Fibroblast of lung (primary cell): ENCODE measurements at regions not wholly inside any gene's neighbourhood (a gene's known extent, or its start where the extent isn't known, plus 50 kb on each side); places are given as distances from the start of the nearest gene placed in this dataset.

ENCODE experiments used
- EZH2 ChIP-seq: IDR thresholded peaks from 2 replicates; pipeline ENCODE4 v1.5.1; 2012; ENCODE audit warnings: low read length, control low read depth, mild to moderate bottlenecking; ENCODE audit errors: missing control alignments
- TF ChIP-seq, protein P1 (sequence below), 2 donors: IDR thresholded peaks in 1 of 2; conservative IDR thresholded peaks in 1 of 2; 1 replicate in 1 of 2; 2 replicates in 1 of 2; pipeline ENCODE4 v1.5.1; 2011 to 2012; ENCODE audit warnings: low read length in 2 of 2, control low read depth in 1 of 2, inconsistent platforms in 1 of 2, low read depth in 1 of 2, mild to moderate bottlenecking in 1 of 2

DNA sequence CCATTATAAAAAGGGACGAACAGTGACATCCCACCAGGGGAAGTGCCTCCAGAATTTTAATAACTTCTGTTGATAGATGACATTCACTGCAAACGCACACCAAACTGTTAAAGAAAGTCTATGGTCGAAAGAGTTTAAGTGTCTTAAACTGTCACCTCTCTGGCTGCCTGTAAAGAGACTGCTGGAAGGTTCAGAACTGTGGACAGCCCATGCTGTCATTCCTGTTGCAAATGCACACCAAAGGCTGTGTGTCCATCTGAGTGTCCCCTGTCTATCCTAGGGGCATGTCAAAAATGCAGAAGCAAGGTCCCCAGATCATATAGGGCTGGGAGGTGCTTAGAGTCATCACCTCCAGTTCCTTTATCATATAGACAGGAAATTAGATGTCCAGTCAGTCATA, 171.8 kb downstream of the CYRIA start:
- TF ChIP-seq, protein P1, sequence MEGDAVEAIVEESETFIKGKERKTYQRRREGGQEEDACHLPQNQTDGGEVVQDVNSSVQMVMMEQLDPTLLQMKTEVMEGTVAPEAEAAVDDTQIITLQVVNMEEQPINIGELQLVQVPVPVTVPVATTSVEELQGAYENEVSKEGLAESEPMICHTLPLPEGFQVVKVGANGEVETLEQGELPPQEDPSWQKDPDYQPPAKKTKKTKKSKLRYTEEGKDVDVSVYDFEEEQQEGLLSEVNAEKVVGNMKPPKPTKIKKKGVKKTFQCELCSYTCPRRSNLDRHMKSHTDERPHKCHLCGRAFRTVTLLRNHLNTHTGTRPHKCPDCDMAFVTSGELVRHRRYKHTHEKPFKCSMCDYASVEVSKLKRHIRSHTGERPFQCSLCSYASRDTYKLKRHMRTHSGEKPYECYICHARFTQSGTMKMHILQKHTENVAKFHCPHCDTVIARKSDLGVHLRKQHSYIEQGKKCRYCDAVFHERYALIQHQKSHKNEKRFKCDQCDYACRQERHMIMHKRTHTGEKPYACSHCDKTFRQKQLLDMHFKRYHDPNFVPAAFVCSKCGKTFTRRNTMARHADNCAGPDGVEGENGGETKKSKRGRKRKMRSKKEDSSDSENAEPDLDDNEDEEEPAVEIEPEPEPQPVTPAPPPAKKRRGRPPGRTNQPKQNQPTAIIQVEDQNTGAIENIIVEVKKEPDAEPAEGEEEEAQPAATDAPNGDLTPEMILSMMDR (conservative IDR thresholded peaks at IDR 0.05 in 1 of 2, IDR thresholded peaks at IDR 0.05 in 1 of 2; ENCODE audit: low read depth in 1 of 2, low read length in 2 of 2), result no peak
- TF ChIP-seq EZH2, result no peak
